Erythroblast (primary cell): ENCODE measurements at regions not wholly inside any gene's neighbourhood (a gene's known extent, or its start where the extent isn't known, plus 50 kb on each side); places are given as distances from the start of the nearest gene placed in this dataset.

ENCODE experiments used
- GATA1 ChIP-seq: IDR thresholded peaks from 2 replicates; pipeline ENCODE4 v1.6.1; 2011; ENCODE audit warnings: low read depth, mild to moderate bottlenecking, control low read depth, low read length, moderate library complexity
- POLR2A ChIP-seq: IDR thresholded peaks from 2 replicates; pipeline ENCODE4 v1.6.1; 2011; ENCODE audit warnings: mild to moderate bottlenecking, low read length

- TF ChIP-seq POLR2A (no peak), GATA1 (no peak)
These were observed 249.4 kb upstream of the TPM1 start for GRCh38 chr15:62792986-62793751.
